ENCODE measurements at regions not wholly inside any gene's neighbourhood (a gene's known extent, or its start where the extent isn't known, plus 50 kb on each side); places are given as distances from the start of the nearest gene placed in this dataset.

GRCh38 chr7:84631913-84632312 lies 437.3 kb upstream of the SEMA3A start:
- TF ChIP-seq POLR2AphosphoS5 (IDR thresholded peaks at IDR 0.05): no peak
- TF ChIP-seq CTCF (IDR thresholded peaks at IDR 0.05): no peak
- TF ChIP-seq POLR2A (IDR thresholded peaks at IDR 0.05): no peak
- TF ChIP-seq EP300 (IDR thresholded peaks at IDR 0.05): no peak
